COLO829 (cell line): ENCODE measurements at regions not wholly inside any gene's neighbourhood (a gene's known extent, or its start where the extent isn't known, plus 50 kb on each side); places are given as distances from the start of the nearest gene placed in this dataset.

ENCODE experiments used
- DNase-seq: peaks from one replicate; pipeline ENCODE4 v3.0.0; 2012; ENCODE audit warnings: low spot score

DNA sequence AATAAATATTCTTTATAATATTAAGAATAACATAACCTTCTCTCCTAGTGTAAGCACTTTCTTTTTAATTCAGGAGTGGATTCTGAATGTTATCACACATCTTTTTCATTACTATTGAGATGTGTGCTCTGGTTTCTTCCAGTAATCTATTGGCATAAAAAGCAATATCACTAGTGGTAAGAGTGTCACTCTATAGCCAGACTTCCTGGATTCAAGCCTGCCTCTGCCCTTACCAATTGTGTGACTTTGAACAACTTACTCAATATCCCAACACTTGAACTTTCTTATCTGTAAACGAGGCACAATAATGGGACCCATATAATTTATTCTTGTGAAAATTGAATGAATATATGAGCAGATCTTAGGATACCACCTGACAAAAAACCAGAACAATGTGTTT lies 71.0 kb downstream of the SEM1 start:
- no peak for DNase-seq

DNA sequence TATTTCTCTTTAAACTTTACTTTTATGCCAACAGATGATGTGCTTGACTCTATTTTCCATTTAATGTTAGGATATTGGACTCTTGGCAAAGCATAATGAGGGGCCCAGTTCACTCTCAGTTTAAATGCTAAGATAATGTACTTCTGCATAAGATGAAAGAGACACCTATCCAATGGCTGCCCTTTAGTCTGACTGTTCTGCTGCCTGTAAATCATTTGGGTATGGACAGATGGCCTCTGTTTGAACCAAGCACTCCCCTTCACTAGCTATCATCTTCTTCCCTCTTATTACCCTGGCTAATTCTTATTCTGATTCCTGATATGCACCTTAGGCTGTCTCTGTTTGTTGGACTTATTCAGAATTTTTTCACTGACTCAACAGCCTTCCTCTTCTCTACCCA lies 72.1 kb downstream of the SEM1 start:
- DNase-seq: no peak

DNA sequence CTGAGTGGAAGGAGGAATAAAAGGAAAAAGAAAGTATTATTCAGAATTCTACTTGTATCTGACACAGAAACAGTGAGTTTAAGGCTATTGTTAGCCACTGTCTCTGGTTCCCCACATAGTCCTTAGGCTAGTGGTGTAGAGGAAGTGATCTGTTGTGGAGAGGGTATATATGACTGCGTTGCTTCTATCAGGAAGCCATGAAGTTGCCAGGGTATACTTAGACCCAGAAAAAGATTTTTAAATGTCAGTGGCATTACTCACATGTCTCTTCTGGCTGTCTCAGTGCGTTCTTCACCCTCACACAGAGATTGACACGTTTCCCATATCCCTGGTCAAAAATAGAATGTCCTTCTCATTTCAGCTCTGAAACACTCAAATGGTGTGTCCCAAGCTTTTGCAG lies 72.7 kb downstream of the SEM1 start:
- DNase-seq: no peak

DNA sequence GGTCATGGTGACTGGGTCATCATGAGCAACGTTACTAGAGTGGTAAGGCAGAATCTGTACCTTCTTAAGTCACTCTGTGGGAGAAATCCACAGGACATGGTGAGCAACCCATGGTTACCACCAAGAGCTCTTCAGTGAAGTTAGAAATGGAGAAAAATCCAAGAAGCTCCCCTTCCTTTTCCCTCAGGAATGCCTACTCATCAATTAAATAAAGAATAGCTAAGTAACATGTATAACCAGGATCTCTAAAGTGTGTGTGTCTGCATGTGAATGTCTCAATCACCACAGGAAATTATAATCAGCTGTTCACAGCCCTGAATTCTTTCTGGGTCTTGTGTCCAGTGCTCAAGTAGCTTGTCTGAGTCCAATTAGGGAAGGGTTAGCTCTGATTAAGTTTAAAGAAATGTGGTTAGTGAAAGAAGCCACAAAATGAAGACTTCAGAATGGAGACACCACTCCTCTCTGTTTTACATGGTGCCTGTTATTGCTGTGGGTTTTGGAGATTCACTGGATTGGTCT lies 73.2 kb downstream of the SEM1 start:
- no peak for DNase-seq

DNA sequence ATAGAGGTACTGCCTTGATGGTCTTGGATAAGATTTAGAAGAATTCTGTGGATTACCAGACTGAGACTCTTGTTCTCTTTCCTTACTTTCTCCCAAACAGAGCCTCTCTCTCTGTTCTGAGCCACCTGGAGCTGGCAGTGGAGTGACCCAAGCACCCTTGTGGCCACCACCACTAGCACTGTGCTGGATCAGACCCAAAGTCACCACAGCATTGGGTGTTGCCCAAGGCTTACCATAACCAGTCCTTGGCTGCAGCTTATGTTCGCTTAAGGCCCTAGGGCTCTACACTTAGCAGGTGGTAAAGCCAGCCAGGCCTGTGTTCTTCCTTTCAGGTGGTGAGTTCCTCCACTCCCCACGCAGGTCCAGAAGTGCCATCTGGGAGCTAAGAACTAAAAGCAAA lies 79.8 kb downstream of the SEM1 start:
- no peak for DNase-seq

DNA sequence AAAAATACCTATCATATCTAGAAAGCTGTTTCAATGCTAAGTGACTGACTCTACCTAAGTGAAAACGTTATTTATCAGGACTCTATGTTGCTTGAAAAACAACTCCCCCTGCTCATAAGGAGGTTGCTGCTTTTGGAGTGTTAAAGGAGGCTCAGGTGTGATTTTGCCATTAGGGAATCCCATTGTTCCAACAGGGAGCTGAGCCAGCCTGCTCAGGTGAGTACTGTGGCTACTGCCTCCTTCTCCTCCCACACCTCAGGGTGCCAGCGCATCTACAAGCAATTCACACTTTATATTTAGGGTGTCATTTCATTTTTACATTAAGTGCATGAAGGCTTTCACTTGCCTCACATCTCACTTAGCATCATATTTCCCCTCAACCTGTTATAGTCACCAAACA lies 84.7 kb downstream of the SEM1 start:
- no peak for DNase-seq

DNA sequence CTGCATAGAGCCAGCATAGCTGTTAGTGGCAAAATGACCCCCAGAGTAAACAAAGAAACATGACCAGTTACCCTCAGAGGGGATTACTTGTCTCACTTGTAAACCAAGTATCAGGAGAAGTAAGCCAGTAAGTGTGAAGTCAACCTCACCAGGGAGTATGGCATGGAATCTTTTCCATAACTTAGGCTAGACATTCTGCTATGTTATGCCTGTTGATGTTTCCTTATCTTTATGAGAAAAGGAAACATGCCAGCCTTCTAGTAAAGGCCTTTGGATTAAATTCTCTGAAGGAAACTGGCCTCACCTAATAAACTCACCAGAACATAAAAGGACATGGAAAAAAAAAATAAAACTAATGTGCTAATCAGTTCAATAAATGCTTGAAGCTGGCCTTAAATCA lies 87.7 kb downstream of the SEM1 start:
- DNase-seq: no peak

DNA sequence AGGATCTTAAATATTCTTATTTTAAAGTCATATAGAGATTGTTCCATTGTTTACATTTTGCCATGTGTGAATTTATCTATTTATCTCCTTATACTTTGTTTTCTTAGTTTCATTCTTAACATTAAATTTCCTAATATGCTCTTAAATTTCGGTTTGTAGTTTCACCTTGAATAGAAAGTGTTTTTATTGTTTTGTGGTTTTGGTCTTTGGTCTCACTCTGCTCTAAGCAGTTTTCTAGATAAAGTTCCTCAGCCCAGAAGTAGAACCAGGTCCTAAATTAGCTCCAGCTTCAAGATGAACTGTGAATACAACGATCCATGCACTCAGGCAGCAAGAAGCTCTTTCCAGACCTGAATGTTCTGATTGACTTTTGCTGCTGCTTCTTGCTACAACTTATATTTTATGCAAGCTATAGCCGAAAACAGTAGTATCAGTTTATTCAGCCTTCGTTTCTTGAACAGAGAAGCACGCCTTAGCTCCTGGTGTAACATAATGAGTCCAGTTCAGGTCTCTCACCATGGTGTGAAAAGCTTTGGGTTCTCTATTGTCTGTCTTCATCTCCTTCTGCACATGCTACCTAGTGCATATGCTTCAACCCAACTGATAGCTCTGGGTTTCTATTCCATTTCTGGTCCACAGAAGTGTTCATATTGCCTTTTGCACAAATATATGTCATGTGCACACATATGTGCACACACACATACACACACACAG lies 95.3 kb downstream of the SEM1 start:
- no peak for DNase-seq

DNA sequence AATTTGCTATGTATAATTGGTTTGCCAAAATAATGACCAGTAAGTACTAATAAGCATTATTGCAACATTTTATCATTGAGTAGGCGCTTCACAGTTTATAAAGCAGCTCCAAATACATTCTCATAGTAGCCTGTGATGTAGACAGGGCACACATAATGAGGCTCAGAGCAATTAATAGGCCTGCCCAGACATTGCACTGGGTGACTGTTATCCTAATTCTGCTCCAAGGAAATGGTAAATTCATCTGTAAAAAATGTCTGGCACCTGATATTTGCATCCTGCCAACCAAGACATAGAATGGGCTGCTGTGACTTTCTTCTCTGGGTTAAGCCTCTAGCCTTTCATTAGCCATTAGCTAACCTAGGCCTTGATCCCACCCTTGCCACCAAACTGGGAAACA lies 97.6 kb downstream of the SEM1 start:
- no peak for DNase-seq

DNA sequence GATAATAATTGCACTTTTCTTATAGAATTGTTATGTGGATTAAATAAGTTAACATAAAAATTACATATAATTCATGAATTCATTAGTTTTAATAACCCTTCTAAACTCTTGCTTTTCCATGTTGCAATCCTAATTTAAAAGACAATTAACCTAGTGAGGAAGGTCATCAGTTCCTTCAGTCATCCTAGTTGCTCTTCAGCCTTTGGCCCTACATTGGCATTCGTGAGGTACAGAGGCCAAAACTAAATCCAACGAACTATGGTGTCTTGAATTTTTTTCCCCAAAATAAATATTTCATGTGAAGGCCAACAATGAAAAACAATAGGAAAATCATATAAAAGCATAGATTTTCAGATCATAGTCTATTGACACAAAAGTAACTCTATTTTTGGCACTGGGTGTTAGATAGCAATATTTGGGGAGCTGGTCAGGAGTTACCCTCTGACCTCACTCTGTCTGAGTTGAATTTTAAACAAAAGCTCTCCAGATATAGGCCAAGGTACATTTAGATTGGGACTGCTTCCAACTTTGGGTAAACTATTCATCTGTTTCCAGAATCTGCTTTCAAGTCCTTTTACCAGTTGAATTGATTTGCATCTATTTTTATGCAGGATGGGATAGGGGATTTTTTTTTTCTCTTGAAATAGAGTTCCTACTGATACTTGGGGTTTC lies 104.5 kb downstream of the SEM1 start:
- DNase-seq: no peak

DNA sequence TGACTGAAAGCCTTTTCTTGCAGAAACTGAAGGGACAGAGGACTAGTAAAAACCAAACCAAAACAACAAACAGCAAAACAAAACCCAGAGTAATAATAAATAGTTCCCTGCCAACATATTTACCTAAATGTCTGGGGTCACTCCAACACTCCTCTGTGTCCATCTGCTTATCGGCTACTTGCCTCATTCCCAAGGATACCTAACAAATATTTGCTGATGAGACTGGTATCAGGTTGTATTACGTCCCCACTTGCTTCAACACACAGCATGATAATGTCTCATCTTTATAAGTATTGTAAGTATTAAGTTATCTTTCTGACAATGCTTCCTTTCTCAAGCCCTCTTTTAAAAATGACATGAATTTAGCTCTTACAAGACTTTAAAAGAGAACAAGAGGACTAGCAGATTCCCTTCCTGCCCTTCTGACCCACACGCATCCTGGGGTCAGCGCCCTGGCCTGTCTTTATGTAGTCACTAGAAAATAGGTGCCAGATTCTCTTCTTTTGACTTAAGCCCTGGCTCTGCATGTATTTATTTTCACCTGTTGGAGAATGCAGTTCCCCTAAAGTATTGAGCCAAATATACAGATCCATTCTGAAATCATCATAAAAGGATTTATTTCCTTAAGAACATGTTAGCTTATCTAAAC lies 110.2 kb downstream of the SEM1 start:
- DNase-seq: no peak

DNA sequence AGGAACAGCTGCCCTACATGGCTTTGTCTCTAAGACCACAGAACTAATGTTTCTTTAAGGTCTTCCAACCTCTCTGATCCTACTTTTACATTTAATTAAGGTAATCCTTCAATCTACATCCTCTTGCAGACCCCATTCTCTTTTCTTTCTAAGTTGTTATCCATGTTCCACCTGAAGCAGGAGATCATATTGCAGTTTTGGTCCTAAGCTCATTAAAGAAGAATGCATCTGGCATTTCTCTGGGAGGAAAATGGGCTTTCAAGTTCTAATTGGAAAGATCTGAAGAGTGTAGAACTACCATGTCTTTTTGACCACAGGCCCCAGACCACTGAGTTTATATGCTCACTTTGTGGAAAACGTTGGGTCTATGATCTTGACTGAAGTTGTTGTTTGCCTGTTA lies 111.2 kb downstream of the SEM1 start:
- DNase-seq: no peak

DNA sequence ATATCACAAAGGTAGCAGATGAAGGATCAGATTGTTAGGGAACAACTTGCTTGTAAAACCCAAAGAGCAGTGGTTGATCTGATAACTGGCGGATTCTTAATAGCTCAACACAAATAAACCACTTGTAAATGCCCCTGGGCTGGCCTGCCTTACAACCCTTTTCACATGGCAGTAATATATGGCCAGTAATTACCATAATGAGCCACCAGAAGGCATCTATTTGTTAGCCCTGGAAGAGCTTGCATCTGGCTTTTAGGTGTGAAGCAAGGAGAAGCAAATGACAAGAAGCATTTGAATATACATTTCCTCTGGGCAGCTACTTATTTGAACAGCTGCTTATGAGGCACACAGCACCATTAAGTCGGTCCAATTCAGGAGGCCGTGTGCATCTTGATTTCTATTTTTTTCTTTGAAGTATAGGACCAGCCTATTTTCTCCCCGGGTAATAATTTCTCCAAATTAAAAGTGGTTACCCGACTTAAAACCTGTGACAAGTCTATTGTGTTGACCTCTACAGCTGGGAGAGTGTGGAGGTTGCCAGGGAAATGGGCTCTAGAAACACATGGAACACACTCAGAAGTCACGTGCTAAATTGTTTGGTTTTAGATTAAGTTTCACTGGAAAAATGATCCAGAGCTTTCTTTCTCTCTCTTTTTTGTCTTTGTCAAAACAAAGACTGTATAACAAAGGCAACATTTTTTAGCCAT lies 113.4 kb downstream of the SEM1 start:
- DNase-seq: peak; percentile 14

DNA sequence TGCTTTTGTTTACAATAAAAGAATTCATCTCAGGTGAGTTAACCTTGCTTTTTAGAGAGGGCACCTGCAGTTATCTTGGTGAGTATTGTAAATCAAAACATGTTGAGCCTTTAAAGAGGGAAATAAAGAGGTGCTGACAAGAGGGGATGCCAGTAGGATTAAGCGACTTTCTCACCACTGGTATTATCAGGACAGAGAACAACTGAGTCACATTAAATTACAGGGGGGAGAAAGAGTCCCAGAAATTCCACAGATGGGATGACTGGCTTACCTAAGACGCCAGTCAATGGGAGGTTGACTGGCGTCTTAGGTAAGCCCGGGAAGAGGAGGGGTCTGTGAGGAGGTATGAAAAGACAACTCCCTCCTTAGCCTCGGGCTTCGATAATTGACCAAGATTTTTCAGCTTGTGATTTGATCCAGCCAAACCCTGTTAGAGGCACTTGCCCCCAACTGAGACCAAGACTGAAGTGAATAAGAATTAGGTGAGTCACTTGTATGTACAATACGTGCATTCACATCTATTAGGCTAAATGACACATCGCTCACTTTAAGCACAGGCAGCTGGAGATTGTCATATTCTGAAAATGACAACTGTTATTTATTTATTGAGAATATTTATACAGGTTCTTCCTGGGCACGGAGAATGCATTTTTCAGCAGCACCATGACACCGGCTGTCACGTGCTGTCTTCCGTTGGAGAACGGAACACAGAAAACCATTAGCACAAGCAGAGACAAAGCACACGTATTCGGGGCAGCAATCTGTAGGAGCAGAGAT lies 117.6 kb downstream of the SEM1 start:
- DNase-seq: no peak

DNA sequence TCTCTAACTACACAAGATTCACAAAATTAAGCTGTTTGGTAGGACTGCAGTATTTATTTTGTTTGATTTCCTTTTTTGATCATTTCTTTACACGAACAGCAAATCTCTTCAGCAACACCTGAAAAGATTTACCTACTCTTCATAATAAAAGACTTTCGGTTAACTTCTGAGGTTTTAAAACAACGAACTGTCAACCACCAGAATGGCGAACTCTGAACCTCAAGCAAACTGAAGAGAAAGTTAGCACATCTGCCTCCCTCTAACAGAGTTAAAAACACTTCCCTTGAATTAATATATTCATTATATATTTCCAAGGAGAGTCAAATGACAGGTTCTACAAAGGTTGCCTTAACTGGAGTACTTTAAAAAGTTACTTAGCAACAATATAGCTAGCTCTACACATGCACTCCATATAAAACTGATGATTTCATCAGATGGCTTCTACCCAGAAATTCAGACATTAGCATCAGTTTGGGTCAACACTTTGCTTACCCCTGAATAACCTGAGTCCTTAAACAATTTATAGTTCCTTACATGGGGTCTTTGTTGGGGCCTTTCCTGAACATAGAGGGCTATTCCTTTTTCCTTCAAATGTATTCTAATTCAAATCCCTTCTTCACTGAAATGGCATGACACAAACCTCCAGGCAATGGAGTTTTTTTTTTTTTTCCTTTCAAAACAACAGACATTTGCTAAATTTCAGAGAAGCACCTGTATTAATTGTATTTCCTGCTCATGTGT lies 118.3 kb downstream of the SEM1 start:
- no peak for DNase-seq

DNA sequence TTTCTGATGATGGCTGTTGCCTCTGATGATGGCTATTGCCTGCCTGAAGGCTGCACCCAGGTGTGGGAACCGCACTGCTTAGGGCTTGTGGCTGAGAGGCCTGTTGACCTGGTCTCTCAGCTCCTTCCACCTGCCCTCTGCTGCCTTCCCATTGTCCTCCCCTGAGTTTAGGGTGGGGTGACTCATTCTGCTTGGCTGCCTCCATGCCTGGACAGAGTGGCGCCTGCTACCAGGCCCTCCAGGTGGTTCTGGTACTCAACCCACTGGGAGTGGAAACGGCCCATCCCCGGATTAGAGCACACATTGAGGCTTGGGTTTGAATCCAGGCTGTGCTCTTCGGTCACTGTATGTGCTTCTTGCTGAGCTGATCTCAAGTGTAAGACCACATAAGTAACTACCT lies 120.6 kb downstream of the SEM1 start:
- no peak for DNase-seq

DNA sequence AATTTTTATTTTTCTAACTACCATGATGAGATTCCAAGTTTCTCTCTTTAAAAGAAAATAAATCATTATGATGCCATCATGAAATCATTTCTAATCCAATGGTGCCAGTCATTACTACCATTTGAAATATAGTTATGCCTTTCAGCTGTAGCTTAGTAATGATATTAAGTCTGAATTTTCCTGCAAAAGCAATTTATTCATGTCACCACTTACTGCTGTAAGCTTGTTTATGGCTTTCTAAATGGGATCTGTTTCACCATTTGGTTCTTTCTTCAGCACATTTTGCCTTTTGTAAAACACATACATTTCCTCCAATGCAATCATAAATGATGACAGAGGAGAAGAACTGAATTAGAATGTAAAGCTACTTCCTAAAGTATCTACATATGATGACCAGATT lies 130.5 kb downstream of the SEM1 start:
- no peak for DNase-seq

DNA sequence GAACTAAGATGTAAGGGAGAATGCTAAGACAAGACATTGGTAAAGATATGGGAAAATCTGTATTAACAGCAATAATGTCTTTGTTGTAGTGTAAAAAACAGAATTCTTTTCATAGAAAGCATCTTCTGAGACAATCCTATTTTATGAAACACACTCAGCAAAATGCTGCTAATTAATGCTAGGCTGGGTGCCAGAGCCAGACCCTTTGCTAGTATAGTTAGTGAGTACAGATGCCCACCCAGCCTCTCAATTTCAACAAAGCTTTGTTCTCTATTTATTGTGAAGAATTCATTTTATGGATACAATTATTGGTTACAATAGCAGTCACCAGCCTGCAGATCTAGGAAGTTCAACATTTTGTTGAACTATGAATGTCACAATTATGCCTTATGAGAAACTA lies 131.0 kb downstream of the SEM1 start:
- DNase-seq: no peak

DNA sequence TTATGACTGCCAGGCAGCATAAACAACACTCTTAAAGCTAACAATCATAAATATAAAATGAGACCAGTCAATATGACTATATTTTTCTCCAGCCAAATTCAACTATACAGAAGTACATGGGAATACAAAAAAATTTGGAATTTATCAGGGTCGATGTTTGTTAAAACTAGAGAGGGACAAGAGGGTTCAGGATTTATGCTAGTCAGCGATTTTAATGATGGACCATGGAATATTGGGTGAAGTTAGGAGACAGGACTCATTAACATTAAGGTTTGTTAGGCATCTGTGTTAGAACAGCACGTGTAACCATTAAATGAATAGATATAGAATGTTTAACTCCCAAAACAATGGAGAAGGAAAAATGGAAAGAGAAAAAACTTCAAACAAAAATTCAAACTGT lies 146.2 kb downstream of the SEM1 start:
- DNase-seq: no peak

DNA sequence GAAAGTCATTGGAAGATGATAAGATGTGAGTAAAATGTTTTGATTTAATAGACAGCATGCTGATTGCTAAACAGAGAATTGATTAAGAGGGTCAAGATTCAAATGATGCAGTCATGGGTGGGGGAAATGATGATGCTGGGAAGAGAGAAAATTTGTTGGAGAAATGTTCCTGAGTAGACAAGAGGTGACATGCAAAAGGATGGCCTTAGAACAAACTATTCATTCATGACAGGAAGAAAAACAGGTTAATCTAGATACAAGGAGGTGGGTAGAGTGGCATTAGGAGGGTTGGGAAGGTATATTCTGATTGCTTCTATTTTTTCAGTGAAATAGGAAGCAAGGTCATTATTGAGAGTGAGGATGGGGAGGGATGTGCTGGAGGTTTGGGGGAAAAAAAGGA lies 146.7 kb downstream of the SEM1 start:
- no peak for DNase-seq

DNA sequence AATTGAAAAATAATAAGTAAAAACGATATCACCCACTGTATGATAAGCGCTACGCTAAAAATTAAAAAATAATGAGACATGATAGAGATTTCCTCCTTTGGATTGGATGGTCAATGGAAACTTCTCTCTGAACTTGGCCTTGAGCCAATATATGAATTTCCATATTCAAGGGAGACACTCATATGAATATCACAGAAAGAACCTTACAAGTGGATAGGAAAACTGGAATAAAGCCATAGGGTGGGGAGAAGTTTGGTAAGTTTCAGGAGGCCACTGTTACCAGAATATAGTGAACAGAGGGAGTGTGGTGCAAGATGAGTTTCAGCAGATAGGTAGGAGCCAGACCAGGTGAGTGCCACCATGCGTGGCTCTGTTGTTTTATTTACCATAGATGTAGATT lies 147.2 kb downstream of the SEM1 start:
- DNase-seq: no peak
